HL-60 (cell line): ENCODE measurements at regions not wholly inside any gene's neighbourhood (a gene's known extent, or its start where the extent isn't known, plus 50 kb on each side); places are given as distances from the start of the nearest gene placed in this dataset.

ENCODE experiments used
- DNase-seq, 2 experiments: peaks; one replicate each; pipeline ENCODE4 v3.0.0-alpha.2; 2010 to 2020; ENCODE audit warnings: low read depth in 1 of 2, low spot score in 1 of 2
- H3K27ac ChIP-seq: fragments of 250-450 bp; sonication (Bioruptor Pico); replicated peaks from 2 replicates; pipeline ENCODE4 v1.5.1; 2020; ENCODE audit warnings: mild to moderate bottlenecking, moderate library complexity
- H3K27me3 ChIP-seq: fragments of 250-450 bp; sonication (Bioruptor Pico); 2 replicates; pipeline ENCODE4 v1.5.1; 2021; ENCODE audit warnings: mild to moderate bottlenecking, moderate library complexity; ENCODE audit not compliant: insufficient read depth, poor library complexity, severe bottlenecking
- H3K4me3 ChIP-seq: replicated peaks from 2 replicates; pipeline ENCODE4 v1.5.1; 2011; ENCODE audit warnings: mild to moderate bottlenecking, control low read depth, low read length; ENCODE audit not compliant: insufficient read depth
- GABPA ChIP-seq: IDR thresholded peaks from 2 replicates; pipeline ENCODE4 v1.6.1; 2012; ENCODE audit warnings: low read depth
- POLR2AphosphoS5 ChIP-seq: IDR thresholded peaks from 2 replicates; pipeline ENCODE4 v1.6.1; 2012; ENCODE audit warnings: low read depth
- SPI1 ChIP-seq: IDR thresholded peaks from 2 replicates; pipeline ENCODE4 v1.6.1; 2012; ENCODE audit warnings: low read depth, mild to moderate bottlenecking, borderline replicate concordance
- TF ChIP-seq, protein P1 (sequence below): IDR thresholded peaks from one replicate; pipeline ENCODE4 v1.5.1; 2011; ENCODE audit warnings: low read length, control low read depth, inconsistent platforms; ENCODE audit not compliant: insufficient read depth
- TF ChIP-seq, protein P2 (sequence below): IDR thresholded peaks from 2 replicates; pipeline ENCODE4 v1.6.1; 2012; ENCODE audit warnings: low read depth; ENCODE audit not compliant: insufficient replicate concordance

DNA sequence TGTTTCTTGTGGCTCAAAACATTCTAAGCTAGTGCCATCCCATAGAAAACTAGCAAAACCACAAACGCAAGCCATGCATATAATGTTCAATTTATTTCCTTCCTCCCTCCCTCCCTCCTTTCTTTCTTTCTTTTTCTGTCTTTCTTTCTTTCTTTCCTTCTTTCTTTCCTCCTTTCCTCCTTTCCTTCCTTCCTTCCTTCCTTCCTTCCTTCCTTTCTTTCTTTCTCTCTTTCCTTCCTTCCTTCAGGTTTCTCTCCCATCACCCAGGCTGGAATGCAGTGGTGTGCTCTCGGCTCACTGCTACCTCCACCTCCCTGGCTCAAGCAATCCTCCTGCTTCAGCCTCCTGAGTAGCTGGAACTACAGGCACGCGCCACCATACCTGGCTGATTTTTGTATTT, 492.8 kb upstream of the PROK2 start:
- TF ChIP-seq, protein P1, sequence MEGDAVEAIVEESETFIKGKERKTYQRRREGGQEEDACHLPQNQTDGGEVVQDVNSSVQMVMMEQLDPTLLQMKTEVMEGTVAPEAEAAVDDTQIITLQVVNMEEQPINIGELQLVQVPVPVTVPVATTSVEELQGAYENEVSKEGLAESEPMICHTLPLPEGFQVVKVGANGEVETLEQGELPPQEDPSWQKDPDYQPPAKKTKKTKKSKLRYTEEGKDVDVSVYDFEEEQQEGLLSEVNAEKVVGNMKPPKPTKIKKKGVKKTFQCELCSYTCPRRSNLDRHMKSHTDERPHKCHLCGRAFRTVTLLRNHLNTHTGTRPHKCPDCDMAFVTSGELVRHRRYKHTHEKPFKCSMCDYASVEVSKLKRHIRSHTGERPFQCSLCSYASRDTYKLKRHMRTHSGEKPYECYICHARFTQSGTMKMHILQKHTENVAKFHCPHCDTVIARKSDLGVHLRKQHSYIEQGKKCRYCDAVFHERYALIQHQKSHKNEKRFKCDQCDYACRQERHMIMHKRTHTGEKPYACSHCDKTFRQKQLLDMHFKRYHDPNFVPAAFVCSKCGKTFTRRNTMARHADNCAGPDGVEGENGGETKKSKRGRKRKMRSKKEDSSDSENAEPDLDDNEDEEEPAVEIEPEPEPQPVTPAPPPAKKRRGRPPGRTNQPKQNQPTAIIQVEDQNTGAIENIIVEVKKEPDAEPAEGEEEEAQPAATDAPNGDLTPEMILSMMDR = no peak
- TF ChIP-seq GABPA (no peak), POLR2AphosphoS5 (no peak), SPI1 (no peak)
- TF ChIP-seq, protein P2, sequence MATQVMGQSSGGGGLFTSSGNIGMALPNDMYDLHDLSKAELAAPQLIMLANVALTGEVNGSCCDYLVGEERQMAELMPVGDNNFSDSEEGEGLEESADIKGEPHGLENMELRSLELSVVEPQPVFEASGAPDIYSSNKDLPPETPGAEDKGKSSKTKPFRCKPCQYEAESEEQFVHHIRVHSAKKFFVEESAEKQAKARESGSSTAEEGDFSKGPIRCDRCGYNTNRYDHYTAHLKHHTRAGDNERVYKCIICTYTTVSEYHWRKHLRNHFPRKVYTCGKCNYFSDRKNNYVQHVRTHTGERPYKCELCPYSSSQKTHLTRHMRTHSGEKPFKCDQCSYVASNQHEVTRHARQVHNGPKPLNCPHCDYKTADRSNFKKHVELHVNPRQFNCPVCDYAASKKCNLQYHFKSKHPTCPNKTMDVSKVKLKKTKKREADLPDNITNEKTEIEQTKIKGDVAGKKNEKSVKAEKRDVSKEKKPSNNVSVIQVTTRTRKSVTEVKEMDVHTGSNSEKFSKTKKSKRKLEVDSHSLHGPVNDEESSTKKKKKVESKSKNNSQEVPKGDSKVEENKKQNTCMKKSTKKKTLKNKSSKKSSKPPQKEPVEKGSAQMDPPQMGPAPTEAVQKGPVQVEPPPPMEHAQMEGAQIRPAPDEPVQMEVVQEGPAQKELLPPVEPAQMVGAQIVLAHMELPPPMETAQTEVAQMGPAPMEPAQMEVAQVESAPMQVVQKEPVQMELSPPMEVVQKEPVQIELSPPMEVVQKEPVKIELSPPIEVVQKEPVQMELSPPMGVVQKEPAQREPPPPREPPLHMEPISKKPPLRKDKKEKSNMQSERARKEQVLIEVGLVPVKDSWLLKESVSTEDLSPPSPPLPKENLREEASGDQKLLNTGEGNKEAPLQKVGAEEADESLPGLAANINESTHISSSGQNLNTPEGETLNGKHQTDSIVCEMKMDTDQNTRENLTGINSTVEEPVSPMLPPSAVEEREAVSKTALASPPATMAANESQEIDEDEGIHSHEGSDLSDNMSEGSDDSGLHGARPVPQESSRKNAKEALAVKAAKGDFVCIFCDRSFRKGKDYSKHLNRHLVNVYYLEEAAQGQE = no peak
- no peak overlapping the region for H3K4me3 ChIP-seq
- H3K27me3 ChIP-seq = no peaks in the 10 kb centered on the region
- DNase-seq = no peak
- no peak overlapping the region for H3K27ac ChIP-seq

DNA sequence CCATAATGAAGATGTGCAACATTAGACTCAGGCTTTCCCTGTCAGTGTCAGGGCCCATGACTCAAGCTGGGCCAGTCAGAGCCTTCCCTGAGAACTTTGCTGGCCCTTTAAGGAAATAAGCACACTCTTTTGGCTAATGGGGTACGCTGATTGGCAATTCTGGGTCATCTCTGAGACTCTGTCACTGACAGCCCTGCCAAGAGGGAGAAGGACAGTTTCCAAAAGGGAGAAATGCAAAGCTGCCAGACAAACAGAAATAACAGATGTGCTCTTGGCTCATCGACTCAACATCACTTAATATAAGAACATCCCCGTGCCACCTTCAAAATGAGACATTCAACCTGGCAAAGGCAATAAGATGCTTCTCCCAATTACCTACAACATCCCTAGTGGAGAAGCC, 491.9 kb upstream of the PROK2 start:
- DNase-seq = no peak
- Histone ChIP-seq H3K27me3 (no peaks in the 10 kb centered on the region), H3K27ac (no peak overlapping the region), H3K4me3 (no peak overlapping the region)
- TF ChIP-seq POLR2AphosphoS5 (no peak), GABPA (no peak), SPI1 (no peak)
- TF ChIP-seq, protein P1 = no peak
- TF ChIP-seq, protein P2 = no peak

DNA sequence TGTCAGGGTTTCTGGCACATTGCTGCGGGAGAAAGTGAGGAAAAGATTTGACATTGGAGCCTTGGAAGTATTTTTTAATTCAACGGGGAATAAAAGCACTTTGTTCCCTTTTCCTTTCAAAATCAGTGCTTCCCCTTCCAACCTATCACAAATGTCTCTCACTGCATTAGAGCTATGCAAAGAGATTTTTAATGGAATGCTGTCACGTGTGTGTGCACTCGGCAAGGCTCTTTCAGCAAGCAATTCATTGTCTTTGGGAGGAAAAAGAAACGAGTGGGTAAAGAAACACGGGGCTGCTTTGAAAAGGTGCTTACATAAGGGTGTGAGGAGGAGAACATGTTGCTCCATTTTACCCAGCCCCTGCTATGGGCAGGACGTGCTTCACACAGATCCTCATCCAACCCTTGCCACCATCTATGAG, 490.4 kb upstream of the PROK2 start:
- DNase-seq = no peak
- TF ChIP-seq, protein P2 = no peak
- TF ChIP-seq SPI1 (no peak), POLR2AphosphoS5 (no peak), GABPA (no peak)
- TF ChIP-seq, protein P1 = no peak
- H3K27me3 ChIP-seq = no peaks in the 10 kb centered on the region
- H3K4me3 ChIP-seq = no peak overlapping the region
- no peak overlapping the region for H3K27ac ChIP-seq
